ENCODE measurements at regions not wholly inside any gene's neighbourhood (a gene's known extent, or its start where the extent isn't known, plus 50 kb on each side); places are given as distances from the start of the nearest gene placed in this dataset.

- CTCF ChIA-PET = no interaction called here
Measured at GRCh38 chr20:53685070-53685595, 91.5 kb upstream of the ZNF217 start.

More at GRCh38 chr20:53685070-53685595, 91.5 kb upstream of the ZNF217 start:
- Histone ChIP-seq H3K56ac (ENCODE audit: extremely low read depth, insufficient read depth, low read length) (no peak overlapping the region), H3K79me1 (ENCODE audit: low read depth in 1 of 2, low read length in 2 of 2) (no peaks in the 10 kb centered on the region), H2AK9ac (replicated peaks; ENCODE audit: low read depth, low read length, poor library complexity) (no peak overlapping the region), H3K4me2 (ENCODE audit: low read depth, low read length) (no peak overlapping the region), H4K20me1 (ENCODE audit: insufficient read depth, low read length) (no peaks in the 10 kb centered on the region), H3K36me3 (ENCODE audit: control insufficient read depth, insufficient read depth, low read length) (no peaks in the 10 kb centered on the region), H4K8ac (ENCODE audit: low read depth in 2 of 2, low read length in 2 of 2) (no peak overlapping the region), H3K9ac (ENCODE audit: low read depth, low read length) (no peak overlapping the region), H3K9me3 (ENCODE audit: control insufficient read depth, insufficient read depth, low read length) (no peaks in the 10 kb centered on the region), H3K4me3 (ENCODE audit: insufficient read depth, low read depth, low read length) (no peak overlapping the region), H2AFZ (replicated peaks; ENCODE audit: low read length, poor library complexity) (no peak overlapping the region), H2BK5ac (ENCODE audit: low read depth, low read length, poor library complexity, severe bottlenecking) (no peak overlapping the region), H4K5ac (ENCODE audit: low read depth, low read length) (no peak overlapping the region), H3K27me3 (ENCODE audit: control insufficient read depth, insufficient read depth, low read length) (no peaks in the 10 kb centered on the region), H4K91ac (ENCODE audit: insufficient read depth, low read depth, low read length) (no peak overlapping the region), H2BK120ac (ENCODE audit: low read depth, low read length) (no peak overlapping the region), H3K4ac (ENCODE audit: low read depth, low read length) (no peak overlapping the region), H3K27ac (ENCODE audit: insufficient read depth, low read length) (no peak overlapping the region), H2AK5ac (ENCODE audit: low read depth, low read length) (no peak overlapping the region), H2BK20ac (ENCODE audit: low read depth, low read length) (no peak overlapping the region), H2BK15ac (ENCODE audit: low read depth, low read length) (no peak overlapping the region), H3K23ac (ENCODE audit: low read depth, low read length) (no peak overlapping the region), H3K4me1 (ENCODE audit: control insufficient read depth, insufficient read depth, low read length) (no peaks in the 10 kb centered on the region), H3K14ac (replicated peaks; ENCODE audit: low read depth, low read length) (no peak overlapping the region), H3K18ac (ENCODE audit: low read depth, low read length) (no peak overlapping the region), H3K9me1 (ENCODE audit: insufficient read depth, low read length) (no peaks in the 10 kb centered on the region; the same call in 1 of the 2 replicates)
- POLR2A ChIA-PET (ENCODE audit: unreplicated experiment) = no interaction called here
- intact Hi-C loops (cut with micrococcal nuclease) (no loop called here), in situ Hi-C loops (cut with MboI; ENCODE audit: low sequenced_read_pairs) (no loop called here), dilution Hi-C loops (cut with HindIII; ENCODE audit: low sequenced_read_pairs, unreplicated experiment) (no loop called here)
- ATAC-seq (ENCODE audit: low read depth) (no peak), DNase-seq (no peak)
- 95% methylated on average over 4 of the region's 8 CpGs; no CpG with 5 or more reads in 1 of the 2 experiments for WGBS, 2 experiments (ENCODE audit: extremely low coverage in 2 of 2, insufficient read length in 1 of 2)
- no TSS peak for BruUV-seq (replicated peaks)
- TF ChIP-seq FOS (IDR thresholded peaks at IDR 0.05; ENCODE audit: low read depth, low read length) = no peak

All from IMR-90 (cell line).